Panc1 (cell line): ENCODE measurements at regions not wholly inside any gene's neighbourhood (a gene's known extent, or its start where the extent isn't known, plus 50 kb on each side); places are given as distances from the start of the nearest gene placed in this dataset.

Experiments used
- ATAC-seq: fragments of 200-7000 bp; cut with Tn5 transposase; 2 replicates; pipeline ENCODE4 v1.9.1; 2020; ENCODE audit warnings: mild to moderate bottlenecking, moderate library complexity
- BruUV-seq: library from RNA; stranded (reverse); fragments of 400-500 nt; replicated peaks from 2 replicates; lab custom pipeline; 2021; lab: Mats Ljungman, UMichigan
- CTCF ChIA-PET: fragments of 300-600 bp; sonication (Branson Sonifier 250); formaldehyde crosslinking; loops from one replicate; lab custom pipeline; 2022; ENCODE audit warnings: antibody characterized with exemption; lab: Charles Lee
- POLR2A ChIA-PET: fragments of 300-600 bp; sonication (Branson Sonifier 250); formaldehyde crosslinking; loops from one replicate; lab custom pipeline; 2022; ENCODE audit warnings: antibody characterized with exemption; lab: Charles Lee
- DNase-seq: peaks from one replicate; pipeline ENCODE4 v3.0.0-alpha.2; 2010; ENCODE audit warnings: low read depth, low spot score
- H3K27ac ChIP-seq: 2 replicates; pipeline ENCODE4 v1.5.1; 2011; ENCODE audit warnings: mild to moderate bottlenecking, low read length, inconsistent platforms
- H3K27me3 ChIP-seq: fragments of 200-500 bp; sonication (Bioruptor generic); 2 replicates; pipeline ENCODE4 v1.6.0; 2014; ENCODE audit warnings: low read length, inconsistent platforms; ENCODE audit not compliant: control insufficient read depth, insufficient read depth
- H3K36me3 ChIP-seq: fragments of 200-500 bp; sonication (Bioruptor generic); 2 replicates; pipeline ENCODE4 v1.5.1; 2014; ENCODE audit warnings: inconsistent platforms, mild to moderate bottlenecking, low read length, moderate library complexity; ENCODE audit not compliant: control insufficient read depth, insufficient read depth
- H3K4me1 ChIP-seq: 2 replicates; pipeline ENCODE4 v1.5.1; 2011; ENCODE audit warnings: inconsistent platforms, mild to moderate bottlenecking, low read length, moderate library complexity; ENCODE audit not compliant: control insufficient read depth, insufficient read depth
- H3K4me3 ChIP-seq, 2 experiments: 2 replicates each; pipeline ENCODE4 v1.5.1; 2011 to 2012; ENCODE audit warnings: low read depth in 2 of 2, low read length in 2 of 2, mild to moderate bottlenecking in 2 of 2, inconsistent platforms in 1 of 2, moderate library complexity in 1 of 2
- H3K9me3 ChIP-seq: fragments of 200-500 bp; sonication (Bioruptor generic); 2 replicates; pipeline ENCODE4 v1.5.1; 2014; ENCODE audit warnings: low read depth, mild to moderate bottlenecking, inconsistent platforms, low read length, moderate library complexity; ENCODE audit not compliant: control insufficient read depth, insufficient read depth
- CTCF ChIP-seq: fragments of 450-650 bp; IDR thresholded peaks from 2 replicates; pipeline ENCODE4 v1.5.1; 2017; ENCODE audit warnings: mild to moderate bottlenecking
- POLR2AphosphoS5 ChIP-seq: IDR thresholded peaks from 2 replicates; pipeline ENCODE4 v1.6.1; 2012; ENCODE audit warnings: mild to moderate bottlenecking, low read depth, low read length, moderate library complexity
- REST ChIP-seq, 2 experiments: IDR thresholded peaks; 2 replicates each; pipeline ENCODE4 v1.6.1; 2011 to 2012; ENCODE audit warnings: low read depth in 2 of 2, control low read depth in 1 of 2, low read length in 1 of 2, mild to moderate bottlenecking in 1 of 2, moderate library complexity in 1 of 2; ENCODE audit not compliant: insufficient read depth in 1 of 2
- SIN3A ChIP-seq: IDR thresholded peaks from 2 replicates; pipeline ENCODE4 v1.6.1; 2012; ENCODE audit warnings: low read depth, mild to moderate bottlenecking, low read length, moderate library complexity, borderline replicate concordance; ENCODE audit not compliant: insufficient read depth
- TCF7L2 ChIP-seq: IDR thresholded peaks from 2 replicates; pipeline ENCODE4 v1.6.1; 2011; ENCODE audit warnings: mild to moderate bottlenecking, low read depth, low read length, inconsistent platforms
- in situ Hi-C: cut with HindIII; loops from 2 replicates; pipeline ENCODE4 v1.10.0; 2016; ENCODE audit warnings: low sequenced_read_pairs, low pct_unique_long_range_greater_than_20kb
- intact Hi-C: fragments of 100-400 bp; cut with micrococcal nuclease; formaldehyde crosslinking; loops from one replicate; pipeline ENCODE4 v1.10.0; 2022; ENCODE audit not compliant: unreplicated experiment

GRCh38 chr4:119739796-119740195, 111.2 kb upstream of the PDE5A start:
- Histone ChIP-seq H3K4me1 (peaks cover 10% of the 10 kb centered on the region), H3K9me3 (no peaks in the 10 kb centered on the region), H3K4me3 (no peak overlapping the region), H3K36me3 (no peaks in the 10 kb centered on the region), H3K27ac (peak overlapping the region; percentile 79), H3K27me3 (no peaks in the 10 kb centered on the region)
- intact Hi-C loops: no loop called here
- BruUV-seq: no TSS peak
- DNase-seq: no peak
- CTCF ChIA-PET: no interaction called here
- ATAC-seq: no peak
- in situ Hi-C loops: no loop called here
- no peak for TF ChIP-seq SIN3A
- no peak for TF ChIP-seq POLR2AphosphoS5
- TF ChIP-seq TCF7L2: no peak
- no peak for TF ChIP-seq REST (IDR thresholded peaks at IDR 0.05; ENCODE audit: insufficient read depth in 1 of 2, low read depth in 2 of 2, low read length in 1 of 2)
- no peak for TF ChIP-seq CTCF
- POLR2A ChIA-PET: no interaction called here

- in situ Hi-C loops: no loop called here
- Histone ChIP-seq H3K4me1 (peaks cover 15% of the 10 kb centered on the region), H3K9me3 (no peaks in the 10 kb centered on the region), H3K27me3 (no peaks in the 10 kb centered on the region), H3K4me3 (no peak overlapping the region), H3K27ac (peak overlapping the region; percentile 79; the same call in 1 of the 2 replicates), H3K36me3 (no peaks in the 10 kb centered on the region)
- TF ChIP-seq REST (IDR thresholded peaks at IDR 0.05; ENCODE audit: insufficient read depth in 1 of 2, low read depth in 2 of 2, low read length in 1 of 2): no peak
- TF ChIP-seq SIN3A: no peak
- TF ChIP-seq TCF7L2: no peak
- TF ChIP-seq POLR2AphosphoS5: no peak
- TF ChIP-seq CTCF: no peak
- DNase-seq: no peak
- BruUV-seq: no TSS peak
- ChIA-PET POLR2A (no interaction called here), CTCF (no interaction called here)
- no peak for ATAC-seq
- intact Hi-C loops: no loop called here
Measured at GRCh38 chr4:119738901-119739300, 110.3 kb upstream of the PDE5A start.
